ENCODE measurements at regions not wholly inside any gene's neighbourhood (a gene's known extent, or its start where the extent isn't known, plus 50 kb on each side); places are given as distances from the start of the nearest gene placed in this dataset.

DNA sequence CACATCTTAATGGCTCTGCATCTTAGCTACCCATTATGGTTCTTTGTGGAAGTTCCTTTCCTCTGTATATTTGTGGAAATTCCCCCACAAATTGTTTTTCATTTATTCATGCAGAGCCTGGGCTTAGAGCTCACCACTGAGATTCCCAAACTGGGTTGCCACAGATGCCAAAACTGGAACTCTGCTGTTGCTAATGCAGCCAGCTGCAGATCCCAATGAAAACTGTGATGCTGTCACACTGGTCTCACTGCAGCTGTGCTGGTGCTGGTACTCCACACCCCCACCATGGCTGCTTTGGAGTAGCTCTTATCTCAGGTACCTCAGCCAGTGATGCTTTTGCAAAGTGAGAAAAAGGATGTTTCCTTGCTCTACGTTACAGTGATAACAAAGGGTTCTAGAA, 87.7 kb downstream of the DCK start:
- no peak for ATAC-seq
- TF ChIP-seq CSDC2 (CRISPR knock-in tag; IDR thresholded peaks at IDR 0.05) (no peak), ISL1 (CRISPR knock-in tag; IDR thresholded peaks at IDR 0.05) (no peak), TOX (CRISPR knock-in tag; IDR thresholded peaks at IDR 0.05; ENCODE audit: borderline replicate concordance) (no peak), SNAI2 (CRISPR knock-in tag; IDR thresholded peaks at IDR 0.05) (no peak), ZFP30 (CRISPR knock-in tag; IDR thresholded peaks at IDR 0.05) (no peak)

DNA sequence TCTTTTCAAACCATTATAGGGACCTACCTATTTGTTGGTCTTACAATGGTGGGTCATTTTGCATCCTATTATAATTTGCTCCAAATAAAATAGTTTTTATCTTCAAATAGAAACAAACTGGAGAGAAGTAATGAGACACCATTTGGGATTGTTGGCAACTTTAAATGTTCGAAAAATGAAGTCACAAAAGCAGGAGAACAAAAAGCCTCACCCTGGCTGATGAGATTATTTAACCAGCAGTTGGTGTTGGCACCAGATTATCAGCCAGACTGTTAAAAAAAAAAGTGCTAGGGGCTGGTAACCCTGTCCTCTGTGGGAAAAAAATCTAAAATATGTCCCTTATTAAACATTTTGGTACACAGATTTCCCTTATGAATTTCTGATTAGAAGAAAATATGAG, 100.3 kb downstream of the DCK start:
- no peak for ATAC-seq
- TF ChIP-seq, protein P1, sequence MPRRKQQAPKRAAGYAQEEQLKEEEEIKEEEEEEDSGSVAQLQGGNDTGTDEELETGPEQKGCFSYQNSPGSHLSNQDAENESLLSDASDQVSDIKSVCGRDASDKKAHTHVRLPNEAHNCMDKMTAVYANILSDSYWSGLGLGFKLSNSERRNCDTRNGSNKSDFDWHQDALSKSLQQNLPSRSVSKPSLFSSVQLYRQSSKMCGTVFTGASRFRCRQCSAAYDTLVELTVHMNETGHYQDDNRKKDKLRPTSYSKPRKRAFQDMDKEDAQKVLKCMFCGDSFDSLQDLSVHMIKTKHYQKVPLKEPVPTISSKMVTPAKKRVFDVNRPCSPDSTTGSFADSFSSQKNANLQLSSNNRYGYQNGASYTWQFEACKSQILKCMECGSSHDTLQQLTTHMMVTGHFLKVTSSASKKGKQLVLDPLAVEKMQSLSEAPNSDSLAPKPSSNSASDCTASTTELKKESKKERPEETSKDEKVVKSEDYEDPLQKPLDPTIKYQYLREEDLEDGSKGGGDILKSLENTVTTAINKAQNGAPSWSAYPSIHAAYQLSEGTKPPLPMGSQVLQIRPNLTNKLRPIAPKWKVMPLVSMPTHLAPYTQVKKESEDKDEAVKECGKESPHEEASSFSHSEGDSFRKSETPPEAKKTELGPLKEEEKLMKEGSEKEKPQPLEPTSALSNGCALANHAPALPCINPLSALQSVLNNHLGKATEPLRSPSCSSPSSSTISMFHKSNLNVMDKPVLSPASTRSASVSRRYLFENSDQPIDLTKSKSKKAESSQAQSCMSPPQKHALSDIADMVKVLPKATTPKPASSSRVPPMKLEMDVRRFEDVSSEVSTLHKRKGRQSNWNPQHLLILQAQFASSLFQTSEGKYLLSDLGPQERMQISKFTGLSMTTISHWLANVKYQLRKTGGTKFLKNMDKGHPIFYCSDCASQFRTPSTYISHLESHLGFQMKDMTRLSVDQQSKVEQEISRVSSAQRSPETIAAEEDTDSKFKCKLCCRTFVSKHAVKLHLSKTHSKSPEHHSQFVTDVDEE (CRISPR knock-in tag; IDR thresholded peaks at IDR 0.05), result no peak
- no peak for TF ChIP-seq ZNF8 (CRISPR knock-in tag; IDR thresholded peaks at IDR 0.05)

DNA sequence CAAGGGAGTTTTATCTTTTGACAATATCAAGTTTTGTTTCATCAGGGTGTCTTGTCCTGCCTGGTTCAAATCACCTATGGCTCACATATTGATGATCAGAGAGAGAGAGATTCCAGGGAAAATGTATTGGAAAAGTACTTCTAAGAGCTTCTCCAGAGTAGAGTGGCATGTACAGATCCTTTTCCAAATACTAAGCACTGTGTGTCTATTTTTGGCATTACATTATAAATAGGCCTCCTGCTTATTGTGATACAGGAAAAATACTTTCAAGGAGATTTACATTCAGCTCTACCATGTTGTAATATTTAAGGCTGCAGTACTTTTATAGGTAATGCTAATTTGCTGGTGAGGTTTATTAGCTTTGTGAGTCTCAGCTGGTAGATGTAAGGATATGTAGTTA, 100.8 kb downstream of the DCK start:
- TF ChIP-seq ZNF70 (CRISPR knock-in tag; IDR thresholded peaks at IDR 0.05), result no peak
- TF ChIP-seq ZNF565 (CRISPR knock-in tag; conservative IDR thresholded peaks at IDR 0.05; ENCODE audit: low read depth), result no peak
- no peak for TF ChIP-seq ZNF8 (CRISPR knock-in tag; IDR thresholded peaks at IDR 0.05)
- no peak for ATAC-seq

DNA sequence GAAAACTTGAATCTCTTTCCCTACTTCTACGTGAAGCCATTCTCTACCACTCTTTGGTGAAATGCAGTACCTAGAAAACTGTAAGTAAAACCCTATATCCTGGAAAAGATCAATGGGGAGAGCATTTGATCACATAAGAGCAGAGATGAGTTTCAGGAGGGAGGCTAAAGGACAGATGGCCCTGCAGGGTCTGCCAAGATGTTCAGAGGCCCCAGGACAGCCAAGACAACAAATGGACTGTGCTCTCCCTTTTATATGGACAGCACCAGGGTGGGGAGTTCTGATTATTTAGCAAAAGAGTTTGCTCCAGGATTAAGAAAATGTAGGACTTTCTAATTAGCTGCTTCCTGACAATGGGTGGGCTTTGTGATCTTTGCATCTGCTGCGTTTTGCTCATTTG, 101.7 kb downstream of the DCK start:
- TF ChIP-seq TCF4 (CRISPR knock-in tag; IDR thresholded peaks at IDR 0.05; ENCODE audit: borderline replicate concordance) (no peak), PPARA (CRISPR knock-in tag; IDR thresholded peaks at IDR 0.05; ENCODE audit: borderline replicate concordance) (no peak), RARB (CRISPR knock-in tag; IDR thresholded peaks at IDR 0.05) (no peak), GLIS3 (CRISPR knock-in tag; IDR thresholded peaks at IDR 0.05) (no peak), ZNF8 (CRISPR knock-in tag; IDR thresholded peaks at IDR 0.05) (no peak), ZFP30 (CRISPR knock-in tag; IDR thresholded peaks at IDR 0.05) (no peak), TOX (CRISPR knock-in tag; IDR thresholded peaks at IDR 0.05; ENCODE audit: borderline replicate concordance) (no peak), SNAI2 (CRISPR knock-in tag; IDR thresholded peaks at IDR 0.05) (no peak)
- TF ChIP-seq, protein P2, sequence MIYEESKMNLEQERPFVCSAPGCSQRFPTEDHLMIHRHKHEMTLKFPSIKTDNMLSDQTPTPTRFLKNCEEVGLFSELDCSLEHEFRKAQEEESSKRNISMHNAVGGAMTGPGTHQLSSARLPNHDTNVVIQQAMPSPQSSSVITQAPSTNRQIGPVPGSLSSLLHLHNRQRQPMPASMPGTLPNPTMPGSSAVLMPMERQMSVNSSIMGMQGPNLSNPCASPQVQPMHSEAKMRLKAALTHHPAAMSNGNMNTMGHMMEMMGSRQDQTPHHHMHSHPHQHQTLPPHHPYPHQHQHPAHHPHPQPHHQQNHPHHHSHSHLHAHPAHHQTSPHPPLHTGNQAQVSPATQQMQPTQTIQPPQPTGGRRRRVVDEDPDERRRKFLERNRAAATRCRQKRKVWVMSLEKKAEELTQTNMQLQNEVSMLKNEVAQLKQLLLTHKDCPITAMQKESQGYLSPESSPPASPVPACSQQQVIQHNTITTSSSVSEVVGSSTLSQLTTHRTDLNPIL (CRISPR knock-in tag; IDR thresholded peaks at IDR 0.05; ENCODE audit: low read depth), result no peak
- TF ChIP-seq, protein P3, sequence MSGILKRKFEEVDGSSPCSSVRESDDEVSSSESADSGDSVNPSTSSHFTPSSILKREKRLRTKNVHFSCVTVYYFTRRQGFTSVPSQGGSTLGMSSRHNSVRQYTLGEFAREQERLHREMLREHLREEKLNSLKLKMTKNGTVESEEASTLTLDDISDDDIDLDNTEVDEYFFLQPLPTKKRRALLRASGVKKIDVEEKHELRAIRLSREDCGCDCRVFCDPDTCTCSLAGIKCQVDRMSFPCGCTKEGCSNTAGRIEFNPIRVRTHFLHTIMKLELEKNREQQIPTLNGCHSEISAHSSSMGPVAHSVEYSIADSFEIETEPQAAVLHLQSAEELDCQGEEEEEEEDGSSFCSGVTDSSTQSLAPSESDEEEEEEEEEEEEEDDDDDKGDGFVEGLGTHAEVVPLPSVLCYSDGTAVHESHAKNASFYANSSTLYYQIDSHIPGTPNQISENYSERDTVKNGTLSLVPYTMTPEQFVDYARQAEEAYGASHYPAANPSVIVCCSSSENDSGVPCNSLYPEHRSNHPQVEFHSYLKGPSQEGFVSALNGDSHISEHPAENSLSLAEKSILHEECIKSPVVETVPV (CRISPR knock-in tag; IDR thresholded peaks at IDR 0.05), result no peak

DNA sequence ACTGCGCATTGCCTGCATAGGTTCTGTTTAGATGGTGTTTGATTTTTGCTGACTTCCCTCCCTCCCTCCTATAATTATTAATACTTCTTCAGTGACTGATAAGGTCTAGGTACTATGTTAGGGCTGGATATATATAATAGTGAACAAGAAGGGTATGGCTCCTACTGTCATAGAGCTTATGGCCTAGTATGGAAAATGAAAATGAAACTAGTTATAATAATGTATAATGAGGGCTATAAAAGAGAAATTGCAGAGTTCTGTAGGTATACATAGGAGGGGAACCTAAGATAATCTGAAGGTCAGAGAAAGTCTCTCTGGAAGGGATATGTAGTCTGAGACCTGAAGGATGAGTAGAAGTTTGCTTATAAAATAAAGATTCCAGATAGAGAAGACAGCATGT, 102.1 kb downstream of the DCK start:
- no peak for TF ChIP-seq BACH2 (CRISPR knock-in tag; IDR thresholded peaks at IDR 0.05; ENCODE audit: borderline replicate concordance)
- TF ChIP-seq ZNF70 (CRISPR knock-in tag; IDR thresholded peaks at IDR 0.05), result no peak
- no peak for TF ChIP-seq OSR1 (CRISPR knock-in tag; IDR thresholded peaks at IDR 0.05)
- no peak for TF ChIP-seq ZFP30 (CRISPR knock-in tag; IDR thresholded peaks at IDR 0.05)
- no peak for TF ChIP-seq GLIS3 (CRISPR knock-in tag; IDR thresholded peaks at IDR 0.05)
- no peak for TF ChIP-seq TCF4 (CRISPR knock-in tag; IDR thresholded peaks at IDR 0.05; ENCODE audit: borderline replicate concordance)
- TF ChIP-seq, protein P4, sequence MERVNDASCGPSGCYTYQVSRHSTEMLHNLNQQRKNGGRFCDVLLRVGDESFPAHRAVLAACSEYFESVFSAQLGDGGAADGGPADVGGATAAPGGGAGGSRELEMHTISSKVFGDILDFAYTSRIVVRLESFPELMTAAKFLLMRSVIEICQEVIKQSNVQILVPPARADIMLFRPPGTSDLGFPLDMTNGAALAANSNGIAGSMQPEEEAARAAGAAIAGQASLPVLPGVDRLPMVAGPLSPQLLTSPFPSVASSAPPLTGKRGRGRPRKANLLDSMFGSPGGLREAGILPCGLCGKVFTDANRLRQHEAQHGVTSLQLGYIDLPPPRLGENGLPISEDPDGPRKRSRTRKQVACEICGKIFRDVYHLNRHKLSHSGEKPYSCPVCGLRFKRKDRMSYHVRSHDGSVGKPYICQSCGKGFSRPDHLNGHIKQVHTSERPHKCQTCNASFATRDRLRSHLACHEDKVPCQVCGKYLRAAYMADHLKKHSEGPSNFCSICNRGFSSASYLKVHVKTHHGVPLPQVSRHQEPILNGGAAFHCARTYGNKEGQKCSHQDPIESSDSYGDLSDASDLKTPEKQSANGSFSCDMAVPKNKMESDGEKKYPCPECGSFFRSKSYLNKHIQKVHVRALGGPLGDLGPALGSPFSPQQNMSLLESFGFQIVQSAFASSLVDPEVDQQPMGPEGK (CRISPR knock-in tag; IDR thresholded peaks at IDR 0.05; ENCODE audit: borderline replicate concordance), result no peak
- TF ChIP-seq RARB (CRISPR knock-in tag; IDR thresholded peaks at IDR 0.05), result no peak
- no peak for TF ChIP-seq TOX (CRISPR knock-in tag; IDR thresholded peaks at IDR 0.05; ENCODE audit: borderline replicate concordance)
- TF ChIP-seq, protein P1 (CRISPR knock-in tag; IDR thresholded peaks at IDR 0.05), result no peak
- ATAC-seq, result no peak

More for the DNA sequence above, 101.7 kb downstream of the DCK start:
- no peak for ATAC-seq

Measured in SK-N-SH treated with all-trans-retinoic acid at 6 μM for 48 hours (cell line).